SJSA1 (cell line): ENCODE measurements at regions not wholly inside any gene's neighbourhood (a gene's known extent, or its start where the extent isn't known, plus 50 kb on each side); places are given as distances from the start of the nearest gene placed in this dataset.
A peak's percentile ranks its signal among the peaks of the same experiment; 100 is the strongest.

Experiments used
- DNase-seq, 2 experiments: peaks; one replicate each; pipeline ENCODE4 v3.0.0-alpha.2; 2015 to 2020; ENCODE audit warnings: low spot score in 2 of 2, low read depth in 1 of 2
- H3K27ac ChIP-seq: fragments of 250-450 bp; sonication (Bioruptor Pico); 2 replicates; pipeline ENCODE4 v1.5.1; 2020; ENCODE audit warnings: mild to moderate bottlenecking, moderate library complexity
- H3K27me3 ChIP-seq: fragments of 250-450 bp; sonication (Bioruptor Pico); replicated peaks from 2 replicates; pipeline ENCODE4 v1.5.1; 2020; ENCODE audit warnings: mild to moderate bottlenecking, moderate library complexity
- H3K36me3 ChIP-seq: fragments of 250-450 bp; sonication (Bioruptor Pico); 2 replicates; pipeline ENCODE4 v1.5.1; 2020; ENCODE audit warnings: mild to moderate bottlenecking
- H3K4me1 ChIP-seq: fragments of 250-450 bp; sonication (Bioruptor Pico); replicated peaks from 2 replicates; pipeline ENCODE4 v1.6.1; 2021; ENCODE audit warnings: mild to moderate bottlenecking
- H3K4me3 ChIP-seq: fragments of 250-450 bp; sonication (Bioruptor Pico); 2 replicates; pipeline ENCODE4 v1.5.1; 2020; ENCODE audit warnings: mild to moderate bottlenecking
- H3K9me3 ChIP-seq: fragments of 250-450 bp; sonication (Bioruptor Pico); replicated peaks from 2 replicates; pipeline ENCODE4 v1.5.1; 2020; ENCODE audit warnings: mild to moderate bottlenecking

- Histone ChIP-seq H3K27me3 (no peaks in the 10 kb centered on the region), H3K4me1 (no peaks in the 10 kb centered on the region), H3K9me3 (peaks cover 8% of the 10 kb centered on the region), H3K36me3 (no peaks in the 10 kb centered on the region), H3K4me3 (no peak overlapping the region), H3K27ac (no peak overlapping the region)
- DNase-seq = no peak
Measured at GRCh38 chr5:105581988-105582690, 2019.5 kb upstream of the NUDT12 start.

- Histone ChIP-seq H3K27ac (no peak overlapping the region), H3K27me3 (no peaks in the 10 kb centered on the region), H3K4me3 (no peak overlapping the region), H3K36me3 (no peaks in the 10 kb centered on the region), H3K4me1 (no peaks in the 10 kb centered on the region), H3K9me3 (no peaks in the 10 kb centered on the region; the same call in 1 of the 2 replicates)
- DNase-seq = no peak
Measured at GRCh38 chr5:105573575-105573974, 2011.0 kb upstream of the NUDT12 start.

- H3K4me3 ChIP-seq = no peak overlapping the region
- no peaks in the 10 kb centered on the region; the same call in 1 of the 2 replicates for H3K9me3 ChIP-seq
- H3K27me3 ChIP-seq = no peaks in the 10 kb centered on the region
- no peak for DNase-seq
- no peaks in the 10 kb centered on the region for H3K36me3 ChIP-seq
- no peak overlapping the region for H3K27ac ChIP-seq
- H3K4me1 ChIP-seq = no peaks in the 10 kb centered on the region
Measured at GRCh38 chr5:105565531-105565930, 2002.9 kb upstream of the NUDT12 start.

- Histone ChIP-seq H3K27ac (no peak overlapping the region), H3K4me3 (no peak overlapping the region), H3K36me3 (no peaks in the 10 kb centered on the region), H3K9me3 (no peaks in the 10 kb centered on the region; the same call in 1 of the 2 replicates), H3K27me3 (no peaks in the 10 kb centered on the region), H3K4me1 (no peaks in the 10 kb centered on the region)
- no peak for DNase-seq
Measured at GRCh38 chr5:105563842-105564241, 2001.3 kb upstream of the NUDT12 start.

- Histone ChIP-seq H3K4me1 (0 out of 2 replicates have a peak, but pooled peaks cover 3% of the 10 kb centered on the region), H3K9me3 (peaks cover 5% of the 10 kb centered on the region), H3K27ac (no peak overlapping the region), H3K36me3 (no peaks in the 10 kb centered on the region), H3K4me3 (no peak overlapping the region), H3K27me3 (no peaks in the 10 kb centered on the region)
- peak in 1 of 2 experiments; percentile 8 for DNase-seq
Measured at GRCh38 chr5:105554568-105555169, 1992.1 kb upstream of the NUDT12 start.

GRCh38 chr5:105544300-105544699 is 1981.7 kb upstream of the NUDT12 start:
- no peaks in the 10 kb centered on the region for H3K9me3 ChIP-seq
- no peak for DNase-seq
- no peak overlapping the region for H3K27ac ChIP-seq
- no peaks in the 10 kb centered on the region for H3K4me1 ChIP-seq
- no peak overlapping the region for H3K4me3 ChIP-seq
- no peaks in the 10 kb centered on the region for H3K36me3 ChIP-seq
- no peaks in the 10 kb centered on the region for H3K27me3 ChIP-seq

- Histone ChIP-seq H3K36me3 (no peaks in the 10 kb centered on the region), H3K9me3 (no peaks in the 10 kb centered on the region; the same call in 1 of the 2 replicates), H3K27me3 (no peaks in the 10 kb centered on the region), H3K4me1 (no peaks in the 10 kb centered on the region), H3K27ac (no peak overlapping the region), H3K4me3 (no peak overlapping the region)
- no peak for DNase-seq
Measured at GRCh38 chr5:105536675-105537074, 1974.1 kb upstream of the NUDT12 start.

GRCh38 chr5:105530716-105531261 is 1968.2 kb upstream of the NUDT12 start:
- DNase-seq = no peak
- H3K4me1 ChIP-seq = no peaks in the 10 kb centered on the region
- no peaks in the 10 kb centered on the region for H3K27me3 ChIP-seq
- H3K4me3 ChIP-seq = no peak overlapping the region
- no peaks in the 10 kb centered on the region; the same call in 1 of the 2 replicates for H3K9me3 ChIP-seq
- no peaks in the 10 kb centered on the region for H3K36me3 ChIP-seq
- H3K27ac ChIP-seq = no peak overlapping the region

GRCh38 chr5:105529851-105530250 is 1967.3 kb upstream of the NUDT12 start:
- H3K4me3 ChIP-seq = no peak overlapping the region
- no peak overlapping the region for H3K27ac ChIP-seq
- H3K36me3 ChIP-seq = no peaks in the 10 kb centered on the region
- no peaks in the 10 kb centered on the region for H3K27me3 ChIP-seq
- no peaks in the 10 kb centered on the region; the same call in 1 of the 2 replicates for H3K9me3 ChIP-seq
- H3K4me1 ChIP-seq = no peaks in the 10 kb centered on the region
- DNase-seq = no peak

GRCh38 chr5:105508519-105508918 is 1945.9 kb upstream of the NUDT12 start:
- Histone ChIP-seq H3K4me3 (no peak overlapping the region), H3K4me1 (no peaks in the 10 kb centered on the region), H3K9me3 (no peaks in the 10 kb centered on the region; the same call in none of the 2 replicates), H3K27me3 (no peaks in the 10 kb centered on the region), H3K27ac (no peak overlapping the region), H3K36me3 (no peaks in the 10 kb centered on the region)
- no peak for DNase-seq

- DNase-seq = no peak
- Histone ChIP-seq H3K27me3 (no peaks in the 10 kb centered on the region), H3K9me3 (no peaks in the 10 kb centered on the region; the same call in 1 of the 2 replicates), H3K36me3 (no peaks in the 10 kb centered on the region), H3K4me1 (no peaks in the 10 kb centered on the region), H3K4me3 (no peak overlapping the region), H3K27ac (no peak overlapping the region)
Measured at GRCh38 chr5:105506692-105507277, 1944.2 kb upstream of the NUDT12 start.

GRCh38 chr5:105503950-105504349 is 1941.4 kb upstream of the NUDT12 start:
- no peak overlapping the region for H3K4me3 ChIP-seq
- no peaks in the 10 kb centered on the region for H3K27me3 ChIP-seq
- no peaks in the 10 kb centered on the region for H3K9me3 ChIP-seq
- no peaks in the 10 kb centered on the region for H3K4me1 ChIP-seq
- H3K36me3 ChIP-seq = no peaks in the 10 kb centered on the region
- H3K27ac ChIP-seq = no peak overlapping the region
- DNase-seq = no peak

GRCh38 chr5:105501315-105501714 is 1938.7 kb upstream of the NUDT12 start:
- DNase-seq = no peak
- H3K4me1 ChIP-seq = no peaks in the 10 kb centered on the region
- no peaks in the 10 kb centered on the region for H3K36me3 ChIP-seq
- no peaks in the 10 kb centered on the region for H3K27me3 ChIP-seq
- H3K4me3 ChIP-seq = no peak overlapping the region
- H3K27ac ChIP-seq = no peak overlapping the region
- H3K9me3 ChIP-seq = no peaks in the 10 kb centered on the region

- Histone ChIP-seq H3K27ac (no peak overlapping the region), H3K4me1 (no peaks in the 10 kb centered on the region), H3K4me3 (no peak overlapping the region), H3K9me3 (no peaks in the 10 kb centered on the region), H3K36me3 (no peaks in the 10 kb centered on the region), H3K27me3 (no peaks in the 10 kb centered on the region)
- DNase-seq = peak in 1 of 2 experiments; percentile 37
Measured at GRCh38 chr5:105475401-105475800, 1912.8 kb upstream of the NUDT12 start.
